ENCODE measurements at regions not wholly inside any gene's neighbourhood (a gene's known extent, or its start where the extent isn't known, plus 50 kb on each side); places are given as distances from the start of the nearest gene placed in this dataset.

DNA sequence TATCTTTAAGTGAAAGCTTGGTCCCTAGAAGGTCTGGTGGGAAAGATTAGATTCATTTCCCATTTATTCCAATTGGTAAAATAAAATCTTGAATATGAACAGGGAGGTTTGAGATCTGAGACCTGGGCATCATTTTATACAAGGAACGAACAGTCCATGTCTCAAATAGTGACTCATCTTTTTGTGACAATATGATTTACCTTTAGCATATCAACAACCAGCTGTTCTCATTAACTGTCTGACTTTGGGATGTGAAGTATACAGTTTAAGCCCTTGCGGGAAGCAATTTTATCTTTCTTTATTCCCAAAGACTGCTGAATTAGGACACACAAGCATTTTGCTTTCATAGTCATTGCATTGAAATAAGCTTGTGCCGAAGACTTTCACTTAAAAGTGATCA, 691.6 kb downstream of the ETS1 start:
- no peak for DNase-seq (ENCODE audit: low spot score)
- intact Hi-C loops (cut with DNase I) = no loop called here

DNA sequence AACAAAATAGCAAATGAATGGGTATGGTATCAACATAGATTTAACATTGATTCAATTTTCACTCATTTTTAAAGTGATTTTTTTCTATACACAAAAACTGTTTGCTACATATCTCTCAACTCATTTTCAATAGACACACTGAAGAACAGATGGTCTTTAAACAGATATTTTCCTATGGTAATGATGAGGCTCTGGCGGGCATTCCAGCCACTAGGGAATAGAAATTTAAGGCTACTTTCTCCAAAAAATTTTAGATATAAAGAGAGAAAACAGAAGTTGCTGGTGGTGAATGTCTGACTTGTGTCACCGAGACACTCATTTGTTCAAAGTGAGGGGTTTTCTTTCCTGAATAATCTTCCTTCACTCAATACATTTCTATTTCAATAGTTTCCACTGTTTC, 693.0 kb downstream of the ETS1 start:
- no peak for DNase-seq (ENCODE audit: low spot score)

DNA sequence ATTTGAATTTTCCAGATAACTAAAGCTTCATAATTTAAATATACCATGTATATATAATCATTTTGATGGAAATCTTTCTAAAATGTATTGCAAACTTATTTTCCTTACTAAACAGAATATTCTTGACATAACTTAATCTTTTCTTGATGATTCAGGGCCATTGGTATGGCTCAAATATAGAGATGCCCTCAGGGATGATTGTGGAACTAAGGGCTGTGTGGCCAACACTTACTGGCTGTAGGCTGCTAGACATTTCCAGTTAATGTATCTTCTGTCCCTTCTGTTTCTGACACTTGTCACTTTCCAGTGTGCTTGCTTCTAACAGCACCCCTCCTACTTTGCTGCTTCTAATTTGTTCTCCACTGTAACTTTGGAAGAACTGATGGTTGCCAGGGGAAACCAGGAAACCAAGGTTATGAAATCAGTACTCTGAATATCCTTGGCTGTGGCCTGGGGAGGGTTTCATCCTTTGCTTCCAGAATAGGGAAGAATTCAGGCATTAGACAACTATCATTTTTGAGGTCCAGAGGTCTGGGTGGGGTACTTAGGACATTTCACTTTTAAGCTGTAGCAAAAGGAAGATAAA, 697.2 kb downstream of the ETS1 start:
- intact Hi-C loops (cut with DNase I) = no loop called here

More for the DNA sequence above, 693.0 kb downstream of the ETS1 start:
- intact Hi-C loops (cut with DNase I) = no loop called here

DNA sequence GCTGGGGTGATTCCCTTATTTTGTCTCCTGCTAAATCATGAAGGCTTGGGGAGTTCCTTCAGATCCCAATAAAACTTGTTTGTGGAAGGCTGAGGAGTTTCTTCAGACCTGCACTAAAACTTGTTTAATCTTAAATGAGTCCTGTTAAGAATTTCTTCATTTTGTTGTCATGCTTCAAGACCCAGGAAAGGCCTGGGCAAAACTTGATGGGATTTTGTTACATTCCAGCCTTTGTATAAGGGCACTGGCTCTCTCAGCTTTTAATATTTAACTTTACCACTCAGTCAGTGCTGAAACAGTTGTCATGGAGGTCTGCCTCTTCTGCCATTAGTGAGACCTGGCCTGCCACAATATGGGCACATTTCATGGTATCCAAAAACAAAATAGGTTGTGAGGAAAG, 699.0 kb downstream of the ETS1 start:
- DNase-seq (ENCODE audit: low spot score) = no peak
- intact Hi-C loops (cut with DNase I) = no loop called here

More for the DNA sequence above, 697.2 kb downstream of the ETS1 start:
- no peak for DNase-seq (ENCODE audit: low spot score)

DNA sequence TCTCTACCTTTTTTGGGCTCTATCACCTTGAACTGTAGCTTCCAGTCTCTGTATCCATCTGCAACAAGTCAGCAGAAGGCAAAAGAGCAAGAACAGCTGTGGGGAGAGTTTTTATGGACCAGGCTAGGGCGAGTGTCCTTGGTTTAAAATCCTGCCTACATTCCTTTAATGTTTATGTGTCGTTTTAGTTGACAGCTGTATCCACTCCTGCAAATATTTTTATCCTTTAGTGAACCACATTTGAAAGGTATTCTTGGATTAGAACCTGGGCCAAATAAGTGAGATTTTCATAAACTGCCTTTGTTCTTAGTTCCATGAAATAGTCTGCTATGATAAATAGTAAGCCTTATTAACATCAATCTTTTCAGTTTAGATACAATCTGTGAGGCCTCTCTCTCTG, 712.2 kb downstream of the ETS1 start:
- intact Hi-C loops (cut with DNase I) = no loop called here
- DNase-seq (ENCODE audit: low spot score) = no peak

DNA sequence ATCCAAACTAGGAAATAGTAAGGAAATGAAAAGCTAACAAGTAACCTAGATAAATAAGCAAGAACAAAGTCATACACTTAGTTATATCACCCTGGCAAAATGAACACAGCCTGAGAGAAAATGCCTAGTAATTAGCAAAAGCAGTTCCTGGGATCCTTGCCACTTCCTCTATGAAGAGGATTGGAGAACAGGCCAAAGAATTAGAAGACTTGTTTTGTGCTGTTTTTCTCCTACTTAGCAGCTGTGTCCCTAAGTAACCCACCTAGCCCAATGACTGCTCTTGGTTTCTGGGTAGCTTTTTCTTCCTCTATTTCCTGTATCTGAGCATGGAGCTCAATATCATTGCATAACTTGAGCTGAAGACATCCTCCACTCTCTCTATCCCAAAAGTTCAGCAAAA, 713.9 kb downstream of the ETS1 start:
- no peak for DNase-seq (ENCODE audit: low spot score)
- intact Hi-C loops (cut with DNase I) = no loop called here

DNA sequence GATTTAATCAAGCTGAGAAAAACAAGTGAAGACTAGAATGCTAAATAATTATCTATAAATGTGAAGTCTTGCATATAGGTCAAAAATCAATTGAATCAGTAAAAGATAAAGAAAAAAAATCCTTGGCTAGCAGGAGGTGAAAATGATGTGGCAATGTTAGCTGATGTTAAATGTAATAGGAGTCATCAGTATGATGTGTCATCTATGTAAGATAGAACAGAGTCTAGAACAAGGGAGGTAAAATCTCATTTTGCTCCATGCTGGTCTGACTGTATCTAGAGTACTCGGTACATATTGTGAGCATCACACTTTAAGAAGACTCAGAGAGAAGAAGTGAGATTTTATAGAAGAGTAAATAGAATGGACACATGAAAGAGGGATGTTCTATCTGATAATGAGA, 721.2 kb downstream of the ETS1 start:
- no peak for DNase-seq (ENCODE audit: low spot score)
- intact Hi-C loops (cut with DNase I) = no loop called here

DNA sequence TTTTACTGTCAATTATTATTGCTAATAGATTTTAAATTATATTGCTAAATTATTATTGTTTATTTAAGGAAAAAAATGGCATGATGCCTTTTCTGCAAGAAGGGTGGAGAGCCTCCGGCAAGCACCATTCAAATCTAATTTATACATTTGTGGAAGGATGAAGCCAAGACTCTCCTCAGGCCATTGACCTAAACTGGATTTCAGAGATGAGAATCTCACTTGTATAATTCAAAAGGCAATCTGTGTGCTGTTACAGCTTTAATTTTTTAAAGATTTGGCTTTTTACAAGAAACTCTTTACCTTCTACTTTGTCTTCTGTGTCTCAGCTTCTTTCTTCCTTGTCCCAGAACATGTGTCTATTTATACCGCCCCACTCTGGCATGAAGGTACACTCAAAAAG, 722.5 kb downstream of the ETS1 start:
- no peak for DNase-seq (ENCODE audit: low spot score)
- intact Hi-C loops (cut with DNase I) = no loop called here

DNA sequence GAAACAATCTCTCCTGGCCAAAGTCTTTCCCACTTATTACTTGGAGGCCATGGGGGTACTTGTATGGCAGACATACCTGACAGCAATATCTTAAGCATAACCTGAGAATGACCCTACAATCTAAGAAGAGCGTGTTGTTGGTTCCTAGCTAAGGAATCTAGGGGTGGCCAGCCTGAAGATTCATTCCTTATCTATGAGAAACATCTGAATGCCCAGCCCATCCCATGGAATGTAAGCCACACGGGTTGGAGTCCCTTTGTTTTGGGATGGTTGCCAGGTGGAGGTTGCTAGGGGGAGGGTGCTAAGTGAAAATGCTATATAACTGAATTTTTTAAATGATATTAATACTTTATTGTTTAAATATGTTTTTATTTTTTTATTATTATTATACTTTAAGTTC, 725.0 kb downstream of the ETS1 start:
- intact Hi-C loops (cut with DNase I) = no loop called here

DNA sequence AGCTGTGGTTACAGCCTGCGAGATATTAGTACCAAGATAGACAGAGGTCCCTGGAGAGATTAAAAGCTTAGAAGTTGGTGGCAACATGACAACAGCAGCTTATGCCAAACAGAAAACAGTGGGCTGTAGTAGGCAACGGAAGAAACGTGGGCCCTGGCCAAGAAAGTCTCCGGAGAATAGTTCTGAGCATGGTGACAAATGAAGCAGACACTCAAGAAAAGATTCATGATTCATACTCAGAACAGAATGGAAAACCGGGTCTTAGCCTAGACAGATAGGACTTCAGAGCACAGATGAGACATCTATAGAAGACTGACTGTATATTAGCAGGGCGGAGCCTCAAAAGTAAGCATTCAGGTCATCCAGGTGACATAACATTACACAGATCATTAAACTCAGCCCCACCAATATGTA, 727.4 kb downstream of the ETS1 start:
- DNase-seq (ENCODE audit: low spot score) = no peak
- intact Hi-C loops (cut with DNase I) = no loop called here

More for the DNA sequence above, 725.0 kb downstream of the ETS1 start:
- no peak for DNase-seq (ENCODE audit: low spot score)

DNA sequence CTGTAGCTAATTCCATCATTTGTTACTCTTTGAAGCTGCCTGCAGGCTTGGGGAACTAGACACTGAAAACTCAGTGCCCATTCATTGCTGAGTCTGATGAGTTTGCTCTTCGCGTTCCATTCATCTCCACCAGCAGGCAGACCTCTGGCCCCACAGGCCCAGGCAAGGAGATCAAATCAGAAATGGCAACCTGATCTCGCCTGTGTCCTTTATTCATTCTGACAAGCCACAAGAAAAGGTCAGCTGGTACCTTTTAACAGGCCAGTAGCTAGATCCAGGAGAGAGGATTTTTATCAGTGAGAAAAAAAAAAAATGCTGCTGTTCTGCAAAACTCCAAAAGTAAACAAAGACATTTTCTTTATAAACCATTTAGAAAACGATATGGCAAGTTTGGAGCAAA, 742.5 kb downstream of the ETS1 start:
- no peak for DNase-seq (ENCODE audit: low spot score)
- intact Hi-C loops (cut with DNase I) = no loop called here

DNA sequence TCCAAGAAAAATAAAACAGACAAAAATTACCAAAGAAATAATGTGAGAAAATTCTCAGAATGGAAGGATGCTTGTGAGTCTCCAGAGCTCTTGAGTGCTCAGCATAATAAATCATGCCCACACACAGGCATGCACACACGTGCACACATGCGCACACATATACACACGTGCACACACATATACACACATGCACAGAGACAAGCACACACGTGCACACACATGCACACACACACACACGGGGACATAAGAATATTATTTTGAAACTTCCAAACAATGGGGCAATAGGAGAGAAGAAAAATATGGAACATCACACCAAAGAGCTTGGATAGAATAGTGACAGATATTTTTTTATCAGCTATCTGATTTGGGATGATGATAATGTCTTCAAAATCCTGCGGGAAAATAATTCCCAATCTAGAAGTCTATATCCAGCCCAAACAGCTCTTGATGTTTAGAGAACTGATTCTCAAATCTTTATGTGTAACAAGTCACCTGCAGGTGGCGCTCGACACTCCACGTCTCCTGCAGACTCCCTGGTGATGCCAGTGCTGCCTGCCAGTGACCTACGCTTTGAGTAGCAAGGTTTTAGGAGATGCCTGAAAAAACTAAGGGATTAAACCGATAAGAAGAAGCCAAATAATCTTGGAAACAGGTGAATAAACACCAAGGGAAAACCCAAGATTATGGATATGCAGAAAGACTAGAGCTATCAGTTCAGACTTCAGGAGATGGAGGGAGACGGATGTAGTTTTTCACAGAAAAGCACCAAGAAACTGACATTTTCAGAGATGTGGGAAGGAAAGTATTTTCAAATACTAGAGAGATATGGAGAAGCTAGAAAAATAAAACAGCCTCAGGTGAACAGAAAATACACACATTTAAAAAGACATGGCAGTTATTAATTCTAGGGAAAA, 743.6 kb downstream of the ETS1 start:
- DNase-seq (ENCODE audit: low spot score) = peak; percentile 86
- intact Hi-C loops (cut with DNase I) = no loop called here

DNA sequence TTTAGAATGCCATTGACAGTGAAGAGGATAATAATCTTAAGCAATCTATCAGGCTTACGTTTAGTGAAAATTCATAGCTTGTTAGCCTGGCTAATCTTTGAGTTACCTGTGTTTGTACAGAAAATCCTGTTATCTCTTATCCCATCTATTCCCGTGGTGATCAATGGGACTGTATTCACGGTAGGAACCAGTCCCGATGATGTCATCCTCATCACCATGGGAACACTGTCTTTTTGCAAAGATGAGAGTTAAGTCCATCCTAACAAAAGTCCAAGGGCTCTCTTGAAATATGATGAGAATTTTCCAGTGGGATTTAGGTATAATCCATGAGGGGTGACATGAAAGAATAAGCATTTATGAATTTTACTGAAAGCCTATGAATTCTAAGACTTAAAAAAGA, 762.2 kb downstream of the ETS1 start:
- intact Hi-C loops (cut with DNase I) = no loop called here
- DNase-seq (ENCODE audit: low spot score) = no peak

DNA sequence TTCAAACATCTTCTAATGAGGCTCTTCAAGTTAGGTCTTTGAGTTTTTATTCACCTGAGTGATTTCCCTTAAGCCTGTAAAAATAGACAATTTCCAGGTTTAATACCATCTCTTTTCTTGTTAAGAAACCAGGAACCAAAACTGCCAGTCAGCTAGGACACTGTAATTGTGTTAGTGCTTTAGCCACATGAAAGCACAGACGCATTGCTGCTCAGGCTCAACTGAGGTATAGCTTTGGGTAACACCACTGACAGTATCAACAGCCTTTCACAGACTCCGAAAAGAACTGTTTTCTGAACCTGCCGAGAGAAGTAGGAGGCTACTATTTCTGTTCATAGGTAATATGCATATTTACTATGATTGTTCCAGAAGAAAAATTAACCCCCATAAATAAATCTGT, 768.7 kb downstream of the ETS1 start:
- no peak for DNase-seq (ENCODE audit: low spot score)
- intact Hi-C loops (cut with DNase I) = no loop called here

DNA sequence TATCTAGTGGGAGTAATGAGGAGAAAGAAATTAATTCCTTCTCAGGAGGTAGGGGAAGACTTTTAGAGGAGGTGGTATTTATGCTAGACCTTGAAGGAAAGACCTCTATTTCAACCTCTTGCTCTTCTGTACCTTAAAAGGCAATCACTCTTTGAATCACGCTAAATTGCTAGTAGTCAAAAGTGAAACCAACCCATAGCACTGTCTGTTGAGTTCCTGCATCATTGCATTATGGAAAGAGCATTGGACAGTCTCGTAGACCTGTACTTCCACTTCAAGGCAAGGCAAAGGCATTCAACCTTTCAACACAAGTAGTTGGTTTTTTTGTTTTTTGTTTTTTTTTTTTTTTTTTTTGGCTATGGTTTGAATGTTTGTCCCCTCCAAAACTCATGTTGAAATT, 770.4 kb downstream of the ETS1 start:
- intact Hi-C loops (cut with DNase I) = no loop called here

DNA sequence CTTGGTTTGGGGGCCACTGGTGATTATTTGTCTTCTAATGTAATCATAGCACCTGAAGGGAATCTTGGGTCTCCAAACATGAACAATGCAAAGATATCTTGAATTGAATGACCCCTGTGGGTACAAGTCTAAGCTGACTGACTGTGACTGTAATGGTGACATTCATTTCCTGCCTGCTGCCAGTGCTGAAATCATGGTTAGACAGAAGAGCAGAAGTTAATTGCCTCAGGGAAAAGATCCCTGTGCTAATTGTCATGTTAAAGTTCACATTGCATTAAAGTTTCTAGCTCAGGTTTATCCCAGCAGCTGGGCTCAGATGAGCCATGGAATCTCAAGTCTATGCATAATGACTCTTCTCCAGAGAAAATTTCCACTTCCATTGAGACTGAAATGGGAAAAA, 772.0 kb downstream of the ETS1 start:
- DNase-seq (ENCODE audit: low spot score) = no peak
- intact Hi-C loops (cut with DNase I) = no loop called here

More for the DNA sequence above, 770.4 kb downstream of the ETS1 start:
- DNase-seq (ENCODE audit: low spot score) = no peak

DNA sequence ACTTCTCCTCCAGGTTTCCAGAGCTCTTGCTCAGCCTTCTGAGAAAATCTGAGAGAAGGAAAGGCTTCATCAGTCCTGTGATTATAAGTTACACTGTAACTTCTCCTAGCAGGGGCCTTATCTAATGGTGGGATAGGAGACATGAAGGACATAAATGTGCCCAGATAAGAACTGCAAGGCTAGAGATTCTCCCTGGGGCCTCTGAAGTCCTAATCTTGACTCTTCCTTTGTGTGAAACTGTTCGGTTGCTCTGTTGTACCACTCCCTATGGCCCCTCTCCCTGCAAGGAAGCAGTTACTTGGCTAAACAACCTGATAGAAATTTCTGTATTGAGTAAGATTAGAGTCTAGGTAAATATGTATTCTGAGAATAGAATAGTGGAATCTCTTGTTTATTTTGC, 780.9 kb downstream of the ETS1 start:
- DNase-seq (ENCODE audit: low spot score) = no peak
- intact Hi-C loops (cut with DNase I) = no loop called here

DNA sequence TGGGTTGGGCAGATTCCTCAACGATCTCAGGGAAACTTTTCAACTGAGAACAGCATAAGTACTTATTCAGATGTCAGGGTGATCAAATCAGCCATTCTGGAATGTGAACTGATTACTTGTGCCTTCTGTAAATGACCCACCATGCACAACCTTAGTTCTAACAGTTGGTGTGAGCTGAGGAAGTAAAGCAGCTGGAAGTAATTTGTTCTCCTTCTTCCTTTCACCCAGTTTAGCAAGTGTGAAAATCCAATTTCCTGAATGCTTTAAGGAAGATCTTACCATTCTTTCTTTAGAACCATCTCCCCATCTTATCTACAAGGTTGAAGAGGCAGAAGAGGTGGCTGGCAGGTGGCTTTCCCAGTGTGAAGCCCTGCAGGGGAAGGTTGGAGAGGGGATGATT, 781.6 kb downstream of the ETS1 start:
- intact Hi-C loops (cut with DNase I) = no loop called here
- no peak for DNase-seq (ENCODE audit: low spot score)

DNA sequence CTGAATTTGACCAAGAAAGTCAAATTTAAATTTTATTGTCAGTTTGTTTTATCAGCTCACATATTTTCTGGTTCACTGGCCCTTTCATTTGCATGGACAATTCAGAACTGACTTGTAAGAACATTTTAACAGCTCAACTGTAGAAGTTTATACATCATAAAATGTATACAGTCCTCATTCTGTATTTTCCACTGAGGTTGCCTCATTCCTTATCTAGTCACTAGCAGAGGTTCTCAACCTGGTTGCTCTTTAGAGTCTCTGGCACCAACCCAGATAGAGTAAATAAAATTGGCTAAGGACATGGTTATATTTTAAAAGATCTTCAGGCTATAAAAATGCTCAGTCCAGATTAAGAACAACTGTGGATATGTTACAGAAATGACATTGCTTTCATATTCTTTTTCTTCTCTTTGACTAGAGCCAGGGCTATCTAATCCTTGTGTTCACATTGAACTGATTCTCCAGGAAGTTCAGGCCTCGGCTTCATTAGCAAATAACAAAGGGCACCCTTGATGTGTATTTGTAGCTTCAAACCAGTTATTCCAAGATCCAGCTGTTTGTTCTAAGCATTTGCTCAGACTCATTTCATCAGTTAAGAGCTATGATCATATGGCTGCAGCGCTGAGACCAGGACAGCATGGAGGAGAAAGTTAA, 782.5 kb downstream of the ETS1 start:
- no peak for DNase-seq (ENCODE audit: low spot score)
- intact Hi-C loops (cut with DNase I) = no loop called here

DNA sequence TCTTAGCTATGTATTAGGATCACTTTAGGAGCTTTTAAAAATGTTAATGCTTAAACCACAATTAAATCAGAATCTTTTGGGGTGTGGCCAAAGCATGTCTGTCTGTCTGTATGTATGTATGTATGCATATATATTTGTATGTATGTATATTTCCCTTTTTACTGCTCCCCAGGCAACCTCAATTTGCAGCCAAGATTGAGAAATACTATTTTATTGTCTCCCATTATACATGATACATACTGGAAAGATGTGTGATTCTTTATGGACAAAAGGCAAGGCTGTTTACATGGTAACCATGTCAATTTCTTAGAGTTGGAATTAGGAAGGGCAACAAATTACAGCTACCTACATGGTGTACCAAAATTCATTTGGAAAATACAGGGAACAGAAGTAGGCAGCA, 783.6 kb downstream of the ETS1 start:
- intact Hi-C loops (cut with DNase I) = no loop called here
- DNase-seq (ENCODE audit: low spot score) = no peak
